ENCODE measurements at regions not wholly inside any gene's neighbourhood (a gene's known extent, or its start where the extent isn't known, plus 50 kb on each side); places are given as distances from the start of the nearest gene placed in this dataset.
A peak's percentile ranks its signal among the peaks of the same experiment; 100 is the strongest.

- Histone ChIP-seq H3K79me1 (ENCODE audit: low read depth, low read length) (no peaks in the 10 kb centered on the region; the same call in 1 of the 2 replicates), H2BK5ac (ENCODE audit: low read depth, low read length) (no peak overlapping the region), H3K79me2 (ENCODE audit: control insufficient read depth in 1 of 2, insufficient read depth in 2 of 2, low read length in 2 of 2) (no peaks in the 10 kb centered on the region), H4K5ac (ENCODE audit: insufficient read length, low read depth, low read length) (no peak overlapping the region), H2BK15ac (ENCODE audit: low read length) (no peak overlapping the region), H2AK5ac (ENCODE audit: low read depth, low read length) (no peak overlapping the region), H2AFZ (ENCODE audit: low read length) (no peak overlapping the region), H3K36me3 (ENCODE audit: control insufficient read depth in 2 of 4, insufficient read depth in 4 of 4, low read length in 3 of 4) (no peaks in the 10 kb centered on the region), H3K27me3 (replicated peaks in 1 of 4; ENCODE audit: control insufficient read depth in 3 of 4, extremely low read depth in 1 of 4, insufficient read depth in 3 of 4, low read length in 3 of 4) (no peaks in the 10 kb centered on the region), H3K27ac (ENCODE audit: low read depth, low read length) (no peak overlapping the region), H3K4me3 (ENCODE audit: extremely low read depth in 1 of 4, insufficient read depth in 2 of 4, low read depth in 3 of 4, low read length in 4 of 4) (no peak overlapping the region), H2BK12ac (ENCODE audit: low read depth, low read length) (no peak overlapping the region), H4K91ac (replicated peaks; ENCODE audit: insufficient read length, low read length) (no peak overlapping the region), H3K9ac (replicated peaks in 1 of 4; ENCODE audit: extremely low read depth in 1 of 4, low read depth in 3 of 4, low read length in 3 of 4) (no peak overlapping the region), H4K8ac (ENCODE audit: extremely low read depth, insufficient read depth, low read length) (no peak overlapping the region), H3K23me2 (ENCODE audit: low read depth, low read length) (peaks cover 5% of the 10 kb centered on the region; the same call in 1 of the 2 replicates), H3K4me2 (ENCODE audit: insufficient read depth in 1 of 2, low read depth in 2 of 2, low read length in 2 of 2) (no peak overlapping the region), H3K56ac (replicated peaks; ENCODE audit: insufficient read length, low read depth, low read length) (no peak overlapping the region), H3K9me3 (ENCODE audit: insufficient read depth in 2 of 2, low read depth in 1 of 2, low read length in 1 of 2) (no peaks in the 10 kb centered on the region; a peak in 1 of 4 replicates), H4K20me1 (replicated peaks in 1 of 2; ENCODE audit: control insufficient read depth in 1 of 2, insufficient read depth in 2 of 2, low read length in 2 of 2) (no peaks in the 10 kb centered on the region), H3K4ac (replicated peaks; ENCODE audit: insufficient read length, low read depth, low read length) (no peak overlapping the region), H3K14ac (ENCODE audit: insufficient read length) (no peak overlapping the region), H3K4me1 (replicated peaks in 1 of 4; ENCODE audit: control insufficient read depth in 3 of 4, insufficient read depth in 4 of 4, low read length in 3 of 4) (no peaks in the 10 kb centered on the region; a peak in 1 of 7 replicates), H3K23ac (ENCODE audit: insufficient read length) (no peak overlapping the region), H3K18ac (ENCODE audit: extremely low read depth, low read length) (no peak overlapping the region), H2BK20ac (ENCODE audit: low read length) (no peak overlapping the region), H2BK120ac (replicated peaks; ENCODE audit: low read depth, low read length) (no peak overlapping the region)
- FAIRE-seq (no peak), DNase-seq (ENCODE audit: low read depth in 1 of 2, low spot score in 2 of 2) (no peak)
- 91% methylated on average over 11 of the region's 11 CpGs; no CpG with 5 or more reads in 1 of the 2 experiments for WGBS, 2 experiments (ENCODE audit: extremely low coverage in 1 of 2, insufficient coverage in 1 of 2, insufficient read length in 1 of 2, insufficient replicate concordance in 2 of 2, low coverage in 1 of 2, low lambda C conversion rate in 2 of 2, missing lambda C conversion rate in 1 of 2)
- 0 out of 2 replicates have a peak, but pooled peaks have one; percentile 34 for TF ChIP-seq EGR1 (IDR thresholded peaks at IDR 0.05; ENCODE audit: borderline replicate concordance, low read depth, low read length)
- TF ChIP-seq SIN3A (conservative IDR thresholded peaks at IDR 0.05 in 1 of 2, IDR thresholded peaks at IDR 0.05 in 1 of 2; ENCODE audit: low read depth in 1 of 2, low read length in 2 of 2) = no peak
- ChIA-PET POLR2A (ENCODE audit: partially characterized antibody) (no interaction called here), CTCF (ENCODE audit: partially characterized antibody) (interaction anchor here (0.7 to 1.5 kb wide), 3 partner anchors 119 to 427 kb away, joined by 3 to 4 read pairs (median 3); no protein-coding TSS in a partner anchor)
Measured at GRCh38 chr6:170089963-170090362, 200.9 kb downstream of the DLL1 start.

All from H1 (cell line).